ENCODE measurements at regions not wholly inside any gene's neighbourhood (a gene's known extent, or its start where the extent isn't known, plus 50 kb on each side); places are given as distances from the start of the nearest gene placed in this dataset.
A peak's percentile ranks its signal among the peaks of the same experiment; 100 is the strongest.

DNA sequence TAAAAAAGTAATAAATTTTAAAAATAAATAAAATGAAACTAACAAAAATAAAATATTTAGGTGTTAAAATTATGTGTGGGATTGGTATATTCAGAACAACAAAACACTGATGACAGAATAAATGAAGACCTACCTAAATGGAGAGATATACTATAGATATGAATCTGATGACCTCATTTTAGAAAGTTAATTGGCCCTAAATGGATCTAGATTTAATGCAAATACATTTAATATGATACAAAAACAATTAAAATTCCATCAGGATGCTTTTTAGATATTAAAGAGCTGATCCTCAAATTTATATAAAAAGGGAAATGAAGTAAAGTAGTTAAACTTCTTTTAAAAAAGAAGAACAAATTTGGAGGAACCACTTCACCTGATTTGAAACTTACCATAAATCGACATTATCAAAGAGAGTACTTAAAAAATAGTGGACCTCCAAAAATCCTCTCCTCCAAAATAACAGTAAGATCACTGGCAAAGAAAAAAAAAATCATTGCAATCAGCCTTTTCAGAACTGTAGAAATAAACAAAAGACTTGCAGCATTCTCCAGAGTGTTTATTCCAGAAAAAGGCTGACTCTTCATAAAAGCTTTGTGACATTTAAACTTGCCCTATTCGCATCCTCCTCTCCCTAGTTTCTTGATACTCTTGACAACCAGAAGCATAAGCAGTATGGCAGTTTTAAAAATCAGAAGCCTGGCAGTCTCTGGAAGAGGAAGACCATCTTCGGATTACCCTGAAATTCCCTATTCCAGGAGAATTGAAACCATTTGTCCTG is 125.9 kb upstream of the AKR1E2 start:
- Histone ChIP-seq H3K4me3 (ENCODE audit: low read depth, low read length) (no peak overlapping the region), H3K9me3 (ENCODE audit: control insufficient read depth, insufficient read depth, low read depth, low read length) (no peaks in the 10 kb centered on the region), H3K4me1 (ENCODE audit: control insufficient read depth, insufficient read depth, low read length) (no peaks in the 10 kb centered on the region), H3K36me3 (ENCODE audit: control insufficient read depth in 2 of 2, insufficient read depth in 1 of 2, low read length in 2 of 2) (no peaks in the 10 kb centered on the region), H3K27ac (ENCODE audit: extremely low read depth, low read depth, low read length) (no peak overlapping the region)
- CTCF ChIA-PET, result interaction anchor here (0.6 to 1.0 kb wide), 2 partner anchors 43 to 1767 kb away, joined by 3 to 4 read pairs; no protein-coding TSS in a partner anchor
- POLR2A ChIA-PET, result no interaction called here
- TF ChIP-seq, protein P1, sequence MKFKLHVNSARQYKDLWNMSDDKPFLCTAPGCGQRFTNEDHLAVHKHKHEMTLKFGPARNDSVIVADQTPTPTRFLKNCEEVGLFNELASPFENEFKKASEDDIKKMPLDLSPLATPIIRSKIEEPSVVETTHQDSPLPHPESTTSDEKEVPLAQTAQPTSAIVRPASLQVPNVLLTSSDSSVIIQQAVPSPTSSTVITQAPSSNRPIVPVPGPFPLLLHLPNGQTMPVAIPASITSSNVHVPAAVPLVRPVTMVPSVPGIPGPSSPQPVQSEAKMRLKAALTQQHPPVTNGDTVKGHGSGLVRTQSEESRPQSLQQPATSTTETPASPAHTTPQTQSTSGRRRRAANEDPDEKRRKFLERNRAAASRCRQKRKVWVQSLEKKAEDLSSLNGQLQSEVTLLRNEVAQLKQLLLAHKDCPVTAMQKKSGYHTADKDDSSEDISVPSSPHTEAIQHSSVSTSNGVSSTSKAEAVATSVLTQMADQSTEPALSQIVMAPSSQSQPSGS (tag by site-specific recombination; IDR thresholded peaks at IDR 0.05; ENCODE audit: low read depth), result peak; percentile 39; the same call in 1 of the 2 replicates
- no peak for TF ChIP-seq ZNF624 (tag by site-specific recombination; IDR thresholded peaks at IDR 0.05)

- Histone ChIP-seq H3K36me3 (ENCODE audit: control insufficient read depth in 2 of 2, insufficient read depth in 1 of 2, low read length in 2 of 2) (no peaks in the 10 kb centered on the region), H3K4me3 (ENCODE audit: low read depth, low read length) (no peak overlapping the region), H3K4me1 (ENCODE audit: control insufficient read depth, insufficient read depth, low read length) (no peaks in the 10 kb centered on the region), H3K9me3 (ENCODE audit: control insufficient read depth, insufficient read depth, low read depth, low read length) (no peaks in the 10 kb centered on the region), H3K27ac (ENCODE audit: extremely low read depth, low read depth, low read length) (no peak overlapping the region)
- TF ChIP-seq CTCF (tag by site-specific recombination; IDR thresholded peaks at IDR 0.05) (no peak), SALL2 (tag by site-specific recombination; IDR thresholded peaks at IDR 0.05; ENCODE audit: borderline replicate concordance) (no peak), ZNF266 (tag by site-specific recombination; IDR thresholded peaks at IDR 0.05; ENCODE audit: low read depth) (no peak), ZNF248 (tag by site-specific recombination; IDR thresholded peaks at IDR 0.05) (no peak), TRIM28 (IDR thresholded peaks at IDR 0.05; ENCODE audit: borderline replicate concordance, low read length) (no peak), SCRT1 (tag by site-specific recombination; IDR thresholded peaks at IDR 0.05; ENCODE audit: borderline replicate concordance) (no peak), ZNF677 (tag by site-specific recombination; IDR thresholded peaks at IDR 0.05) (no peak), ZNF202 (tag by site-specific recombination; IDR thresholded peaks at IDR 0.05; ENCODE audit: borderline replicate concordance) (no peak), ZNF776 (tag by site-specific recombination; IDR thresholded peaks at IDR 0.05; ENCODE audit: borderline replicate concordance) (no peak), ZNF610 (tag by site-specific recombination; IDR thresholded peaks at IDR 0.05; ENCODE audit: borderline replicate concordance) (no peak), FEZF1 (tag by site-specific recombination; IDR thresholded peaks at IDR 0.05) (no peak), ZNF692 (tag by site-specific recombination; IDR thresholded peaks at IDR 0.05) (no peak), ZNF302 (tag by site-specific recombination; IDR thresholded peaks at IDR 0.05; ENCODE audit: low read depth) (no peak), ZNF510 (tag by site-specific recombination; IDR thresholded peaks at IDR 0.05; ENCODE audit: insufficient replicate concordance) (no peak), MEIS1 (CRISPR knock-in tag; IDR thresholded peaks at IDR 0.05; ENCODE audit: borderline replicate concordance) (no peak), ZFP41 (tag by site-specific recombination; IDR thresholded peaks at IDR 0.05; ENCODE audit: borderline replicate concordance) (no peak), ZNF146 (tag by site-specific recombination; IDR thresholded peaks at IDR 0.05) (no peak), ZNF157 (tag by site-specific recombination; IDR thresholded peaks at IDR 0.05) (no peak), ZNF121 (tag by site-specific recombination; IDR thresholded peaks at IDR 0.05) (no peak)
- TF ChIP-seq, protein P2, sequence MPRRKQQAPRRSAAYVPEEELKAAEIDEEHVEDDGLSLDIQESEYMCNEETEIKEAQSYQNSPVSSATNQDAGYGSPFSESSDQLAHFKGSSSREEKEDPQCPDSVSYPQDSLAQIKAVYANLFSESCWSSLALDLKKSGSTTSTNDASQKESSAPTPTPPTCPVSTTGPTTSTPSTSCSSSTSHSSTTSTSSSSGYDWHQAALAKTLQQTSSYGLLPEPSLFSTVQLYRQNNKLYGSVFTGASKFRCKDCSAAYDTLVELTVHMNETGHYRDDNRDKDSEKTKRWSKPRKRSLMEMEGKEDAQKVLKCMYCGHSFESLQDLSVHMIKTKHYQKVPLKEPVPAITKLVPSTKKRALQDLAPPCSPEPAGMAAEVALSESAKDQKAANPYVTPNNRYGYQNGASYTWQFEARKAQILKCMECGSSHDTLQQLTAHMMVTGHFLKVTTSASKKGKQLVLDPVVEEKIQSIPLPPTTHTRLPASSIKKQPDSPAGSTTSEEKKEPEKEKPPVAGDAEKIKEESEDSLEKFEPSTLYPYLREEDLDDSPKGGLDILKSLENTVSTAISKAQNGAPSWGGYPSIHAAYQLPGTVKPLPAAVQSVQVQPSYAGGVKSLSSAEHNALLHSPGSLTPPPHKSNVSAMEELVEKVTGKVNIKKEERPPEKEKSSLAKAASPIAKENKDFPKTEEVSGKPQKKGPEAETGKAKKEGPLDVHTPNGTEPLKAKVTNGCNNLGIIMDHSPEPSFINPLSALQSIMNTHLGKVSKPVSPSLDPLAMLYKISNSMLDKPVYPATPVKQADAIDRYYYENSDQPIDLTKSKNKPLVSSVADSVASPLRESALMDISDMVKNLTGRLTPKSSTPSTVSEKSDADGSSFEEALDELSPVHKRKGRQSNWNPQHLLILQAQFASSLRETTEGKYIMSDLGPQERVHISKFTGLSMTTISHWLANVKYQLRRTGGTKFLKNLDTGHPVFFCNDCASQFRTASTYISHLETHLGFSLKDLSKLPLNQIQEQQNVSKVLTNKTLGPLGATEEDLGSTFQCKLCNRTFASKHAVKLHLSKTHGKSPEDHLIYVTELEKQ (tag by site-specific recombination; IDR thresholded peaks at IDR 0.05; ENCODE audit: borderline replicate concordance), result no peak
- POLR2A ChIA-PET, result no interaction called here
- CTCF ChIA-PET, result interaction anchor here (0.7 to 0.8 kb wide), 2 partner anchors 32 to 41 kb away, joined by 3 to 4 read pairs; no protein-coding TSS in a partner anchor
These were observed 127.9 kb upstream of the AKR1E2 start for GRCh38 chr10:4698075-4698474.
